IPS-18c (cell line): ENCODE measurements at regions not wholly inside any gene's neighbourhood (a gene's known extent, or its start where the extent isn't known, plus 50 kb on each side); places are given as distances from the start of the nearest gene placed in this dataset.
"Not testable (repeated sequence)": the region's sequence is repeated elsewhere in the genome, so short reads cannot be mapped to it uniquely, and the experiment has no call there.

Experiments
- H3K4me3 ChIP-seq: 2 replicates; pipeline ENCODE4 v1.7.0; 2013; ENCODE audit warnings: low read depth, mild to moderate bottlenecking, low read length, moderate library complexity; ENCODE audit not compliant: insufficient read depth
- H3K9me3 ChIP-seq: one replicate; pipeline ENCODE4 v1.6.1; 2013; ENCODE audit warnings: mild to moderate bottlenecking, low read length, moderate library complexity; ENCODE audit not compliant: control insufficient read depth, insufficient read depth

DNA sequence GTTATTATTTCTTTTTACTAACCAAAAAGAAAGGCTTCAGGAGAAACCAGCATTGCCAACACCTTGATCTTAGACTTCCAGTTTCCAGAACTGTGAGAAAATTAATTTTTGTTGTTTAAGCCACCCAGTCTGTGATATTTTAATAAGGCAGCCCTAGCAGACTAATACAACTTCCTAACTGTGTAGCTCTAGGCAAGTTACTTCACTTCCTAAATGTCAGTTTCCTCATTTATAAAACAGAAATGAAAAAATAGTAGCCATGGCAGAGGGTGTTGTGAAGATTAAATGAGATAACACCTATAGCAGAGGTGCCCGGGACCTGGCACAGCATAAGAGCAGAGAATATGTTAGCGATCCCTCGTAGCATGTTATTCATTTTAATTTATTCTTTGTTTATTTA, 66.6 kb upstream of the HAND1 start:
- Histone ChIP-seq H3K9me3 (no peaks in the 10 kb centered on the region), H3K4me3 (no peak overlapping the region)

DNA sequence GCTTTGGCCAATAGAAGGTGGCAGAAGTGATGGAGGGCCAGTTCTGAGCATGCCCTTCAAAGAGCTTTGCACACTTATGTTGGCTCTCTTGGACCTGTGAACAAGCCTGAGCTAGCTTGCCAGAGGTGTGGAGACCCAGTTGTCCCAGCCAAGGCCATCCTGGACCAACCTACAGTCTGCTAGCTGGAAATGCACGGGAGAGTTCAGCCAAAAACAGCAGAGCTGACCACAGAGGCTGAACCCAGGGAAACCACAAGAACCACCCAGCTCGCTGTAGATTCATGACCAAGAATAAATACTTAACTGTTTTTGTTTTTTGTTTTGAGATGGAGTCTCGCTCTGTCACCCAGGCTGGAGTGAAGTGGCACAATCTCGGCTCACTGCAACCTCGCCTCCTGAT, 65.4 kb upstream of the HAND1 start:
- Histone ChIP-seq H3K9me3 (no peaks in the 10 kb centered on the region), H3K4me3 (no peak overlapping the region)

DNA sequence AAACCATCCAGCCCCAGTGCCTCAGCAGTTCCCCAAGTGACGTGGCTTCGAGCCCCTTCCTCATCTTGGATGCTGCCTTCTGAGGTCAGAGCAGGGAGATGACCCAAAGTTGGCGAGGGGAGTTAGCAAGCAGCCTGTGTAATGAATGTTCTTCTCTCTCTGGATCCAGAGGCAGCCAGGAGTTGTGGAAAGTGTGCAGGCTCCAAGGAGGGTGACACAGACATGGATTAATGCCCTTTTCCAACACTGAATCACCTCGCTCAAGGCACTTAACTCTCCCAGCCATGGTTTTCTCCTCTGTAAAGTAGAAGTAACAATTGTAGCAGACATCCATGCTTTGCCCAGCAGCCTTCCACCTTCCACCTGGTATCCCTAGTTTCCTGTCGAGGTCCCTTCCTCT, 64.6 kb upstream of the HAND1 start:
- H3K9me3 ChIP-seq: no peaks in the 10 kb centered on the region
- no peak overlapping the region for H3K4me3 ChIP-seq

DNA sequence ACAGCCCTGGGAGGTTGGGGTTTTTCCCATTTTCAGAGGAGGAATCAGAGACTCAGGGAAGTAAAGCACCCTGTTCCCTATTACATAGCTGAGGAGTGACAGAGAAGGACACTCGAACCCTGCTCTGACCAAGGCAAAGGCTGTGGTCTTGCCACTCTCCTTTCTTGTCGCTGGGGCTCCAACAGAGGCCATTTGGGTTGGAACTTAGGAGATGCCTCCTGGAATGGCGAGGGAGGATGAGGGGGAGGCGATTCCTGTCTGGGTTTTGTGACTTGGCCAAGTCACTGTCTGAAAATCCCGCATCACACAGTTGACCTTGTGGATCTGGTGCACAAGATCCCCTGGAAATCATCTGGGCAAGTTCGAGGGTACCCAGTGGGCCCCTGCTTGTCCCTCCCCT, 64.0 kb upstream of the HAND1 start:
- no peak overlapping the region for H3K4me3 ChIP-seq
- no peaks in the 10 kb centered on the region for H3K9me3 ChIP-seq

DNA sequence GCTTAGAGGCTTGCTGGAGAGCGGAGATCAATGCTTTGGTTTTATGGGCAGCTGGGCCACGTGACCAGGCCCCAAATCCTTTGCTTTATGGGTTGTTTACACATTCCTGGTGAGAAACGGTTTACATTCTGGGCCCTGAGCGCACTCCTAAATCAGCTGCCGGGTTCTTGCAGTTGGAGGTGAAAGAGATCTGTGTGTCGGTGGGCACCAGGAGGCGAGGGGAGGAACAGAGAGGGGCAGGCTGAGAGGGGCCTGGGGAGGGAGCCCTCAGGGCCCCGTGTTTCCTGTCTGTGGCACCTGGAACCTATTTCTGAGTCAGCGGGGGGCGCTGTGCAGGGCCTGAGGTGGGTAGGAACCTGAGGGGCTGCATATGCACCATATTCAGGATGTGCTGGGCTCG, 63.5 kb upstream of the HAND1 start:
- no peaks in the 10 kb centered on the region for H3K9me3 ChIP-seq
- H3K4me3 ChIP-seq: no peak overlapping the region

DNA sequence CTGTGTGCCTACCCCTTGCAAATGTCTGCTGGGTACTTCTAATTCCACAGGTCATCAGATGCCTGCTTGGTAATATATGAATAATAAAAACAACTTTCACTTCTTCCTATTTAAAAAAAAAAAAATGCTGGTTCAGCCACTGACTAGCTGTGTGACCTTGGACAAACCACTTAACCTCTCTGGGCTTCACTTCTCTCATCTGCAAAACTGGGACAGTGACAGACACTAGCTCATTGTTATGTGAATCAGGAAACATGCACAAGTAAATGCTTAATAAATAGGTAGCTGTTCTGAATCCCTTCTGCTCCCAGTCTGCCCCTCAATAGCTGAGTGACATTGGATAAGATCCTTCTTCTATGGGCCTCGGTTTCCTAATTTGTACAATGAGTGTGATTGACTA, 62.6 kb upstream of the HAND1 start:
- Histone ChIP-seq H3K4me3 (no peak overlapping the region), H3K9me3 (no peaks in the 10 kb centered on the region)

DNA sequence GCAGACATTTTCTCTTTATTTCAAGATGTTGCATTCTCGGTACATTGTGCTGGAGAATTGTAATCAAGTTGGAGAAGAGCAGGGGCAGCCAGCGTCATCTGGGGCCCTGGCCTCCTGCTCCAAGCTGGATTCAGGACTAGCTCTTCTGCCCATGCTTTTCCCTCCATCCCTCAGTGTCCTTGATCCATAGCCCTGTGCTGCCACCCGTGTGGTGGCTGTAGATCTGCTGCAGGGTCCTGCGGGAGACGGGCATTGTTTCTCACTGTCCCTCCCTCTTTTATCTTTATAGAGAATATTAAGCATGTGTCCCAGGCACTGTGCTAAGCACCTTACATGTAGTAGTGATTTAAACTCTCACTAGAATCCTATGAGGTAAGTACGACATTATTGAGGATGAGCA, 60.5 kb upstream of the HAND1 start:
- Histone ChIP-seq H3K9me3 (no peaks in the 10 kb centered on the region), H3K4me3 (no peak overlapping the region)

DNA sequence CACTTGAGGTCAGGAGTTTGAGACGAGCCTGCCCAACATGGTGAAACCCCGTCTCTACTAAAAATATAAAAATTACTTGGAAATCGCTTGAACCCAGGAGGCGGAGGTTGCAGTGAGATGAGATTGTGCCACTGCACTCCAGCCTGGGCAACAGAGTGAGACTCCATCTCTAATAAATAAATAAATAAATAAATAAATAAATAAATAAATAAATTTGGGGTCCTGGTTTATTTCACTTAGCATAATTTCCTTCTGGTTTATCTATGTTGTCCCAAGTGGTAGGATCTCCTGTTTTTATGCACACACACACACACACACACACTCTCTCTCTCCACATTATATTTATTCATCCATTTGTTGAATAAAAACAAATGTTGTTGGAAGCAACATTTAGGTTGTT, 58.4 kb upstream of the HAND1 start:
- not testable (repeated sequence) for H3K4me3 ChIP-seq, H3K9me3 ChIP-seq

DNA sequence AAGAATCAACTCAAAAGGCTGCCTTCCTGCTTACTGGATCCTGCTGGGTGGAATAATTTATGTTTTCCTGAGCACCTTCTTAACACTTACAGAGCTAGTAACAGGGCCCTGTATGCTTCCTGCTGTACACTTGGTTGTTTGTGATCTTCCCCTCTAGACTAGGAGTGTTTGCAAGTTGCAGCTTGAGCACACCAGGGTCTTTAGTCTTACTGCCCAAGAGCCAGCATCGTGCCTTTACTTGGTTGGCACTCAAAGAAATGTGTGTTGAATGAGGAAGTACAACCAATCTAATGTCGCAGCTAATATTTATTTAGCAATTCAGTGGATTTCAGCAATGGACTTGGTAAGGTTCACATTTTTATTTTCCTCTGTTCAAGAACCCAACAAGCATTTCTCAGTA, 57.5 kb upstream of the HAND1 start:
- no peaks in the 10 kb centered on the region for H3K9me3 ChIP-seq
- no peak overlapping the region for H3K4me3 ChIP-seq

DNA sequence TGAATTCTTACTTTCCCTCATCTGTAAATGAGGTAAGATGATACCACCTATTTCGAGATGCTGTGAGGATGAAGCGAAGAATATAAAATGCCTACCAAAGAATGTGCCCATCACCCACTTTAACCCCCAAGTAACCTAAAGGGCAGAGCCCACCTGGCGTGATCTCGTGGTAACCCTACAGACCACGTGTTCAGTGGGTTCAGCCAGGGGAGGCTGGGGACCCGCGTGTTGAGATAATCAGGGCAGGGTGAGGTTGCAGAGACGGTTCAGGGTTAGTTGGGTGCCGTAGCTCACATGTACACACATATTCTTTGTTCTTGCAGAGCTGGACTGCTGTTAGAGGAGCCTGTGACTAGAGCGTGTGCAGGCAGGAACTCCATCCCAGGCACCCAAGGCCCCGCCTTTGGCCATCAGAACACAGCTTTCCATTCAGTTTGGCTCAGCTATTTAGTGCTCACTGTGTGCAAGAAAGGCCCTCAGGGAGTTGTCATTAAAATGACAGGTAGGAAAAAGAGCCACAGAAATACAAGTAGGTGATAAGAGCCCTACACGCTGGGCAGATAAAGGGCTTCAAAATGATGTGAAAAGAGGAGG, 56.5 kb upstream of the HAND1 start:
- Histone ChIP-seq H3K4me3 (no peak overlapping the region), H3K9me3 (no peaks in the 10 kb centered on the region)

DNA sequence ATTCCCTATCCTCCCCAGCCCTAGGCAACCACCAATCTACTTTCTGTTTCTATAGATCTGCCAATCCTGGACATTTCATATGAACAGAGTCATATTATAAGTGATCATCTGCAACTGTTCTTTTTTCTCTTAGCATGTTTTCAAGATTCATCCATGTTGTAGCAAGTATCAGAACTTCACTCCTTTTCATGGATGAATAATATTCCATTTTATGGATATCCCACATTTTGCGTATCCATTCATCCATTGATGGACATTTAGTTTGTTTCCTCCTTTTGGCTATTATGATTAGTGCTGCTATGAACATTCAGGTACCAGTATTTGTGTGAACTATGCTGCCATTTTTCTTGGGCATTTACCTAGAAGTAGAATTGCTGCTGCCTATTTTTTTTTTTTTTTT, 51.3 kb upstream of the HAND1 start:
- no peak overlapping the region for H3K4me3 ChIP-seq
- H3K9me3 ChIP-seq: no peaks in the 10 kb centered on the region

DNA sequence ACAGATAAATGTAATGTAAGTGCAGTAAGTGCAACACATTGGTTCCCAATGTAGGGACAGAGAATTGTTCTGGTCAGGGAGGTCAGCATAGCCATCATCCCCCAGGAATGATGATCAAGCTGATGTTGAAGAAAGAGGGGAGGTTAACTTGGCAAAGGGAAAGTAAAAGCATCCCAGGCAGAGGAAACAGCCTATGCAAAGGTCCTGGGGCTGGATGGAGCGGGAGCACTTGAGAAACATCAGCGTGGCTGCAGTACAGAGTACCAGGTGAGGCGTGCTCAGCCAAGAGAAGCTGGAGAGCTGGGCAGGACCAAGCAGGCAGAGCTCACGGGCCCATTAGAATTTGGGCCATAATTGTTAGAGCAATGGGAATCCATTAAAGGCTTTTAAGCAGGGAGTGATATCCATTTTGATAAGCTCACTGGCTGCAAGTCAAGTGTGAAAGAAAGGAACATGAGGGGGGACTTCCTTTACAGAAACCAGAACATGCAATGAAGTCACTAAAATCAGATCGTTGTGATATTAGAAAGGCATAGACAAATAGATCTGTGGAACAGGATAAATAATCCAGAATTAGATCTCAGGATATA, 50.1 kb upstream of the HAND1 start:
- no peaks in the 10 kb centered on the region for H3K9me3 ChIP-seq
- no peak overlapping the region for H3K4me3 ChIP-seq
